BJ (cell line): ENCODE measurements at regions not wholly inside any gene's neighbourhood (a gene's known extent, or its start where the extent isn't known, plus 50 kb on each side); places are given as distances from the start of the nearest gene placed in this dataset.
"Not testable (repeated sequence)": the region's sequence is repeated elsewhere in the genome, so short reads cannot be mapped to it uniquely, and the experiment has no call there.

ENCODE experiments used
- CTCF ChIA-PET: fragments of 350-600 bp; formaldehyde crosslinking; extraction: SDS; loops from one replicate; lab custom pipeline; 2021; ENCODE audit warnings: antibody characterized with exemption, inconsistent platforms; lab: Yijun Ruan, JAX
- POLR2A ChIA-PET: fragments of 300-600 bp; sonication (Branson Sonifier 250); formaldehyde crosslinking; extraction: SDS; loops from one replicate; lab custom pipeline; 2021; ENCODE audit warnings: antibody characterized with exemption; lab: Charles Lee
- DNase-seq: peaks from one replicate; pipeline ENCODE4 v3.0.0-alpha.2; 2011; ENCODE audit warnings: low read depth
- H3K27me3 ChIP-seq: 2 replicates; pipeline ENCODE4 v1.6.0; 2011; ENCODE audit warnings: low read length; ENCODE audit not compliant: control insufficient read depth, insufficient read depth
- H3K36me3 ChIP-seq: 2 replicates; pipeline ENCODE4 v1.5.1; 2011; ENCODE audit warnings: low read length; ENCODE audit not compliant: control insufficient read depth, insufficient read depth
- H3K4me3 ChIP-seq: 2 replicates; pipeline ENCODE4 v1.5.1; 2011; ENCODE audit warnings: low read depth, mild to moderate bottlenecking, control low read depth, low read length
- TF ChIP-seq, protein P1 (sequence below): IDR thresholded peaks from 2 replicates; pipeline ENCODE4 v1.5.1; 2011; ENCODE audit warnings: low read depth, mild to moderate bottlenecking, control low read depth, inconsistent platforms, low read length, moderate library complexity; ENCODE audit not compliant: insufficient read depth

DNA sequence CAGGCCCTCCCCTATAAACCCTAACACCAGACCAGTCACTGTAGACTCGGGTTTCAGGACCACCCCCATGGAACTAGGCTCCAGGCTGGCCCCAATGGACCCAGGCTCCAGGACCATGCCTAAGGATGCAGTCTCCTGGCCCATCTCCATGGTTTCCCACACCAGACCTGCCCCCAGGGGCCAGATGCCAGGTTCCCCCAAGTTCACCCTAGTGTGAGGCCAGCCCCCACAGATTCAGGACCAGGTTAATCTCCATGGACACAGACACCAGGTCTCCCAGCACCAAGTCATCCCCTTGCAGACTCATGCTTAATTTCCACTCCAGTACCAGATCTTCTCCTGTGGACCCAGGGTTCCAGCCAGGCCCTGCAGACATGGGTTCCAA lies 103.8 kb upstream of the LANCL2 start:
- ChIA-PET POLR2A (no interaction called here), CTCF (interaction anchor here (1.0 kb wide), 1 partner anchor 9 kb away, joined by 3 read pairs; no protein-coding TSS in a partner anchor)
- Histone ChIP-seq H3K36me3 (no peaks in the 10 kb centered on the region), H3K27me3 (no peaks in the 10 kb centered on the region), H3K4me3 (no peak overlapping the region)
- DNase-seq: no peak
- TF ChIP-seq, protein P1, sequence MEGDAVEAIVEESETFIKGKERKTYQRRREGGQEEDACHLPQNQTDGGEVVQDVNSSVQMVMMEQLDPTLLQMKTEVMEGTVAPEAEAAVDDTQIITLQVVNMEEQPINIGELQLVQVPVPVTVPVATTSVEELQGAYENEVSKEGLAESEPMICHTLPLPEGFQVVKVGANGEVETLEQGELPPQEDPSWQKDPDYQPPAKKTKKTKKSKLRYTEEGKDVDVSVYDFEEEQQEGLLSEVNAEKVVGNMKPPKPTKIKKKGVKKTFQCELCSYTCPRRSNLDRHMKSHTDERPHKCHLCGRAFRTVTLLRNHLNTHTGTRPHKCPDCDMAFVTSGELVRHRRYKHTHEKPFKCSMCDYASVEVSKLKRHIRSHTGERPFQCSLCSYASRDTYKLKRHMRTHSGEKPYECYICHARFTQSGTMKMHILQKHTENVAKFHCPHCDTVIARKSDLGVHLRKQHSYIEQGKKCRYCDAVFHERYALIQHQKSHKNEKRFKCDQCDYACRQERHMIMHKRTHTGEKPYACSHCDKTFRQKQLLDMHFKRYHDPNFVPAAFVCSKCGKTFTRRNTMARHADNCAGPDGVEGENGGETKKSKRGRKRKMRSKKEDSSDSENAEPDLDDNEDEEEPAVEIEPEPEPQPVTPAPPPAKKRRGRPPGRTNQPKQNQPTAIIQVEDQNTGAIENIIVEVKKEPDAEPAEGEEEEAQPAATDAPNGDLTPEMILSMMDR: no peak

DNA sequence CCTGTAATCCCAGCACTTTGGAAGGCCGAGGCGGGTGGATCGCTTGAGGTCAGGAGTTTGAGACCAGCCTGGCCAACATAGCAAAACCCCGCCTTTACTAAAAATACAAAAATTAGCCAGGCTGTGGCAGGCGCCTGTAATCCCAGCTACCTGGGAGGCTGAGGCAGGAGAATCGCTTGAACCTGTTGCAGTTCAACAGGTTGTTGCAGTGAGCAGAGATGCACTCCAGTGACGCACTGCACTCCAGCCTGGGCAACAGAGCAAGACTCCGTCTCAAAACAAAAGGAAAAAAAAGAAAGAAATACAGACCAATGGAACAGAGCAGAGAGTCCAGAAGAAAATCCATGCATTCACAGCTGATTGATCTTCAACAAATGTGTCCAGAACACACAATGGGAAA lies 99.8 kb upstream of the LANCL2 start:
- POLR2A ChIA-PET, H3K36me3 ChIP-seq, H3K27me3 ChIP-seq, H3K4me3 ChIP-seq, DNase-seq: not testable (repeated sequence)
- CTCF ChIA-PET: interaction anchor here (0.7 to 8.8 kb wide), 7 partner anchors 11 to 492 kb away, joined by 3 to 69 read pairs (median 3); no protein-coding TSS in a partner anchor

DNA sequence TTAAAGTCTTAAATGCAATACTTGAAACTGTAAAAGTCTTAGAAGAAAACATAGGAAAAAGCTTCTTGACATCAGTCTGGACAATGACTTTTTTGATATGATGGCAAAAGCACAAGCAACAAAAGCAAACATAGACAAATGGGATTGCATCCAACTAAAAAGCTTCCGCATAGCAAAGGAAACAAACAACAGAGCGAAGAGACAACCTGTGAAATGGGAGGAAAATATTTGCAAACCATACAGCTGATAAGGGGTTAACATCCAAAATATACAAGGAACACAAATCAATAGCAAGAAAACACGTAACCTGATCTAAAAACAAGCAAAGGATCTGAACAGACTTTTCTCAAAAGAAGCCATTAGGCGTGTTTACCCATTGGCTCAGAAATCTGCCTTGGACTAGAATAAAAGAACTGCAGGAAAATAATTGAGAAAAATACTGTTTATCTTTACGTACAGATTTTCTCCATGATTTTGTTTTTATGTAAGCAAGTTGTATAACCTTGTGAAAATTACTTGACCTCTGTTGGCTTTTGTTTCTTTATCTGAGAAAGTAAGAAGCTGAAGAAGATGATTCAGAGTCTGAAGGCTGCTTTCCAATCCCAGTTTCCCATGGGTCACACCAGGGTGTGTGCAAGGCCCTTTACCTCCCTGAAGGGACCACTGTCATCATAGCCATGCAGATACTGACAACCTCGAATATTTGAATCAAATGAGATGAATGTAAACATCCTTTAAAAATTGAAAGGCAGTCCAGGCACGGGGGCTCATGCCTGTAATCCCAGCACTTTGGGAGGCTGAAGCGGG lies 99.1 kb upstream of the LANCL2 start:
- CTCF ChIA-PET: interaction anchor here (1.2 to 8.8 kb wide), 6 partner anchors 12 to 492 kb away, joined by 3 to 69 read pairs (median 4); no protein-coding TSS in a partner anchor
- no peak overlapping the region for H3K4me3 ChIP-seq
- no peaks in the 10 kb centered on the region for H3K36me3 ChIP-seq
- TF ChIP-seq, protein P1: no peak
- POLR2A ChIA-PET: no interaction called here
- peaks cover 7% of the 10 kb centered on the region for H3K27me3 ChIP-seq
- no peak for DNase-seq

DNA sequence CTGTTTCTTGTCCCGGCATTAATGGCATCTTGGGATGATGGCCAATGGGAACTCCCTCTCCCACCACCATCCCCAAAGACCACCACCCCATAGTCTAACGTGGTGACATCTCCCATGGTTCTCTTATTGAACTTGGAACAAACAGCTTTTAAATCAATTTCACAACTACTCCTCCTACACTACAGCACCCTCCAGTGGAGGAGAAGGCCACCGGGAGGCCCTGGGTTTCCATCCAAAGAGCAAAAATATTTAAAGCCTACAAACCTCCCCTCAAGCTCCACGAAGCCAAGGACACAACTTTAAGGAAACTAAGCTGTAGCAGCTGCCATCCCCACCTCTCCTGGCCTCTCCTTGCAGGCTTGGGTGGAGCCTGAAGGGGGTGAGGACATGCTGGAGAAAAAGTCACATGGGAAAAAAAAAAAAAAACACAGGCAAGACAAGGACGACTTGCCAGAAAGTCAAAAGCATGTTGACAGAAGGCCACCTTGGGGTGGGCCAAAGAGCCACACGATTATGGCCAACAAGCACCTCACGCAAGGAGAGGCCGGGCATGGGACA lies 94.0 kb upstream of the LANCL2 start:
- ChIA-PET CTCF (interaction anchor here (0.6 to 8.8 kb wide), 14 partner anchors 9 to 506 kb away, joined by 3 to 69 read pairs (median 6); no protein-coding TSS in a partner anchor), POLR2A (no interaction called here)
- Histone ChIP-seq H3K27me3 (peaks cover 24% of the 10 kb centered on the region), H3K4me3 (no peak overlapping the region), H3K36me3 (no peaks in the 10 kb centered on the region)
- no peak for DNase-seq
- TF ChIP-seq, protein P1: peak; percentile 70

DNA sequence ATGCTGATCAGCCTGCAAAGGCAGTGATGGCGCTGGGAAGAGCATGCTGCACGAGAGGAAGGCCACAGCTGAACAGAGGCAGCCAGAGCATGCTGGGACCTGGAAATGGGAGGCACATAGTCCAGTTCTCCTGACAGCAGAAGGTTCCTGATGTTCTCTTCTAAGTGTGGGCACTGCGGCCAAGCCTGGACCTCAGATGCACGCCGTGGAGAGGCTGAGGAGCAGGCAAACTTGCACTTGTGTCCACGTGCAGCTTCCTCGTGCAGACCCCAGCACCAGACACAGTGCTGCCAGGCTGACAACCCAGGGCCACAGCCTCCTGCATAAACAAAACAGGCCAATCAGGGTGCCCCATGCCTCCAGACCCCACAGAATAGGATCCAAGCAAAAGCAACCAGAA lies 93.5 kb upstream of the LANCL2 start:
- ChIA-PET POLR2A (no interaction called here), CTCF (interaction anchor here (0.6 to 8.8 kb wide), 15 partner anchors 9 to 507 kb away, joined by 3 to 69 read pairs (median 6); no protein-coding TSS in a partner anchor)
- no peak for DNase-seq
- Histone ChIP-seq H3K36me3 (no peaks in the 10 kb centered on the region), H3K27me3 (peaks cover 26% of the 10 kb centered on the region), H3K4me3 (no peak overlapping the region)
- TF ChIP-seq, protein P1: no peak
